ENCODE measurements at regions not wholly inside any gene's neighbourhood (a gene's known extent, or its start where the extent isn't known, plus 50 kb on each side); places are given as distances from the start of the nearest gene placed in this dataset.

- H3K36me3 ChIP-seq, result no peaks in the 10 kb centered on the region
- no peak for TF ChIP-seq CTCF (IDR thresholded peaks at IDR 0.05; ENCODE audit: borderline replicate concordance)
- no peak for DNase-seq
- no peak overlapping the region for H3K27ac ChIP-seq (replicated peaks)
- H3K4me1 ChIP-seq, result no peaks in the 10 kb centered on the region
- H3K27me3 ChIP-seq (ENCODE audit: low read depth), result peaks cover 55% of the 10 kb centered on the region
- H3K4me3 ChIP-seq, result no peak overlapping the region
- intact Hi-C loops (cut with micrococcal nuclease), result no loop called here
- H3K9me3 ChIP-seq (replicated peaks), result no peaks in the 10 kb centered on the region
Observed at GRCh38 chr20:61128701-61129269, 123.3 kb upstream of the CDH4 start.

- Histone ChIP-seq H3K4me3 (no peak overlapping the region), H3K36me3 (no peaks in the 10 kb centered on the region), H3K27ac (replicated peaks) (no peak overlapping the region), H3K4me1 (no peaks in the 10 kb centered on the region), H3K9me3 (replicated peaks) (no peaks in the 10 kb centered on the region), H3K27me3 (ENCODE audit: low read depth) (peaks cover 61% of the 10 kb centered on the region)
- TF ChIP-seq CTCF (IDR thresholded peaks at IDR 0.05; ENCODE audit: borderline replicate concordance), result no peak
- no peak for DNase-seq
- intact Hi-C loops (cut with micrococcal nuclease), result no loop called here
Observed at GRCh38 chr20:61129311-61129710, 122.8 kb upstream of the CDH4 start.

- no peaks in the 10 kb centered on the region for H3K36me3 ChIP-seq
- no peak for DNase-seq
- no peak for TF ChIP-seq CTCF (IDR thresholded peaks at IDR 0.05; ENCODE audit: borderline replicate concordance)
- no peaks in the 10 kb centered on the region for H3K9me3 ChIP-seq (replicated peaks)
- H3K27me3 ChIP-seq (ENCODE audit: low read depth), result peaks cover 68% of the 10 kb centered on the region
- H3K4me1 ChIP-seq, result no peaks in the 10 kb centered on the region
- H3K4me3 ChIP-seq, result no peak overlapping the region
- H3K27ac ChIP-seq (replicated peaks), result no peak overlapping the region
- intact Hi-C loops (cut with micrococcal nuclease), result no loop called here
Observed at GRCh38 chr20:61130156-61130555, 121.9 kb upstream of the CDH4 start.

- peaks cover 85% of the 10 kb centered on the region for H3K27me3 ChIP-seq (ENCODE audit: low read depth)
- intact Hi-C loops (cut with micrococcal nuclease), result no loop called here
- H3K36me3 ChIP-seq, result no peaks in the 10 kb centered on the region
- H3K4me3 ChIP-seq, result no peak overlapping the region
- H3K27ac ChIP-seq (replicated peaks), result no peak overlapping the region
- TF ChIP-seq CTCF (IDR thresholded peaks at IDR 0.05; ENCODE audit: borderline replicate concordance), result no peak
- no peaks in the 10 kb centered on the region for H3K4me1 ChIP-seq
- DNase-seq, result no peak
- H3K9me3 ChIP-seq (replicated peaks), result no peaks in the 10 kb centered on the region
Observed at GRCh38 chr20:61131944-61132343, 120.1 kb upstream of the CDH4 start.

GRCh38 chr20:61133611-61134010, 118.5 kb upstream of the CDH4 start:
- Histone ChIP-seq H3K27ac (replicated peaks) (no peak overlapping the region), H3K4me3 (no peak overlapping the region)

More at GRCh38 chr20:61133611-61134010, 118.5 kb upstream of the CDH4 start:
- peaks cover 94% of the 10 kb centered on the region for H3K27me3 ChIP-seq (ENCODE audit: low read depth)
- no peak for DNase-seq
- no peak for TF ChIP-seq CTCF (IDR thresholded peaks at IDR 0.05; ENCODE audit: borderline replicate concordance)
- intact Hi-C loops (cut with micrococcal nuclease), result no loop called here
- H3K36me3 ChIP-seq, result no peaks in the 10 kb centered on the region
- H3K9me3 ChIP-seq (replicated peaks), result no peaks in the 10 kb centered on the region
- no peaks in the 10 kb centered on the region for H3K4me1 ChIP-seq
